Mucosa of rectum (tissue), 2 donors: ENCODE measurements at regions not wholly inside any gene's neighbourhood (a gene's known extent, or its start where the extent isn't known, plus 50 kb on each side); places are given as distances from the start of the nearest gene placed in this dataset.

Source experiments
- H3K27ac ChIP-seq, 2 donors: one replicate each; pipeline ENCODE4 v1.7.0; 2013; ENCODE audit warnings: inconsistent platforms in 2 of 2, low read depth in 2 of 2, low read length in 2 of 2
- H3K27me3 ChIP-seq, 2 donors: one replicate each; pipeline ENCODE4 v1.7.0; 2013; ENCODE audit warnings: low read length in 2 of 2; ENCODE audit not compliant: control insufficient read depth in 2 of 2, insufficient read depth in 2 of 2
- H3K36me3 ChIP-seq, 2 donors: one replicate each; pipeline ENCODE4 v1.7.0; 2013; ENCODE audit warnings: low read length in 2 of 2; ENCODE audit not compliant: control insufficient read depth in 2 of 2, insufficient read depth in 2 of 2
- H3K4me1 ChIP-seq, 2 donors: one replicate each; pipeline ENCODE4 v1.7.0; 2013; ENCODE audit warnings: low read length in 2 of 2, mild to moderate bottlenecking in 1 of 2; ENCODE audit not compliant: control insufficient read depth in 2 of 2, insufficient read depth in 2 of 2
- H3K4me3 ChIP-seq, 2 donors: one replicate each; pipeline ENCODE4 v1.7.0; 2013; ENCODE audit warnings: low read length in 2 of 2
- H3K9ac ChIP-seq, 2 donors: one replicate each; pipeline ENCODE4 v1.7.0; 2013; ENCODE audit warnings: low read length in 2 of 2, low read depth in 1 of 2, mild to moderate bottlenecking in 1 of 2
- H3K9me3 ChIP-seq, 2 donors: one replicate each; pipeline ENCODE4 v1.7.0; 2013; ENCODE audit warnings: low read length in 2 of 2; ENCODE audit not compliant: control insufficient read depth in 2 of 2
- donor health status: healthy.
- donor health status: Normal muscosa, but diverticular disease.

GRCh38 chr21:27648560-27648959 lies 681.7 kb upstream of the ADAMTS5 start:
- Histone ChIP-seq H3K4me3 (no peak overlapping the region), H3K4me1 (no peaks in the 10 kb centered on the region), H3K27ac (no peak overlapping the region), H3K36me3 (no peaks in the 10 kb centered on the region), H3K9ac (no peak overlapping the region), H3K9me3 (no peaks in the 10 kb centered on the region), H3K27me3 (no peaks in the 10 kb centered on the region)

- H3K4me3 ChIP-seq, result no peak overlapping the region
- H3K4me1 ChIP-seq, result no peaks in the 10 kb centered on the region
- no peak overlapping the region for H3K27ac ChIP-seq
- no peaks in the 10 kb centered on the region for H3K9me3 ChIP-seq
- no peak overlapping the region for H3K9ac ChIP-seq
- H3K27me3 ChIP-seq, result no peaks in the 10 kb centered on the region
- no peaks in the 10 kb centered on the region for H3K36me3 ChIP-seq
Measured at GRCh38 chr21:27647921-27648320, 681.0 kb upstream of the ADAMTS5 start.

GRCh38 chr21:27647401-27647800 lies 680.5 kb upstream of the ADAMTS5 start:
- Histone ChIP-seq H3K27ac (no peak overlapping the region), H3K4me3 (no peak overlapping the region), H3K9ac (no peak overlapping the region), H3K27me3 (no peaks in the 10 kb centered on the region), H3K36me3 (no peaks in the 10 kb centered on the region), H3K4me1 (no peaks in the 10 kb centered on the region), H3K9me3 (no peaks in the 10 kb centered on the region)

- Histone ChIP-seq H3K36me3 (no peaks in the 10 kb centered on the region), H3K27ac (no peak overlapping the region), H3K4me1 (no peaks in the 10 kb centered on the region), H3K4me3 (no peak overlapping the region), H3K9me3 (no peaks in the 10 kb centered on the region), H3K27me3 (no peaks in the 10 kb centered on the region), H3K9ac (no peak overlapping the region)
Measured at GRCh38 chr21:27646691-27647090, 679.8 kb upstream of the ADAMTS5 start.

GRCh38 chr21:27646056-27646455 lies 679.2 kb upstream of the ADAMTS5 start:
- no peaks in the 10 kb centered on the region for H3K4me1 ChIP-seq
- no peaks in the 10 kb centered on the region for H3K27me3 ChIP-seq
- H3K27ac ChIP-seq, result no peak overlapping the region
- no peaks in the 10 kb centered on the region for H3K36me3 ChIP-seq
- H3K4me3 ChIP-seq, result no peak overlapping the region
- H3K9me3 ChIP-seq, result no peaks in the 10 kb centered on the region
- H3K9ac ChIP-seq, result no peak overlapping the region

- no peak overlapping the region for H3K9ac ChIP-seq
- no peaks in the 10 kb centered on the region for H3K4me1 ChIP-seq
- no peak overlapping the region for H3K4me3 ChIP-seq
- no peaks in the 10 kb centered on the region for H3K9me3 ChIP-seq
- no peaks in the 10 kb centered on the region for H3K36me3 ChIP-seq
- H3K27me3 ChIP-seq, result no peaks in the 10 kb centered on the region
- no peak overlapping the region for H3K27ac ChIP-seq
Measured at GRCh38 chr21:27645285-27645684, 678.4 kb upstream of the ADAMTS5 start.

- H3K4me1 ChIP-seq, result no peaks in the 10 kb centered on the region
- H3K27me3 ChIP-seq, result no peaks in the 10 kb centered on the region
- H3K9ac ChIP-seq, result no peak overlapping the region
- H3K36me3 ChIP-seq, result no peaks in the 10 kb centered on the region
- H3K4me3 ChIP-seq, result no peak overlapping the region
- H3K27ac ChIP-seq, result no peak overlapping the region
- H3K9me3 ChIP-seq, result no peaks in the 10 kb centered on the region
Measured at GRCh38 chr21:27643326-27643725, 676.4 kb upstream of the ADAMTS5 start.

- H3K9me3 ChIP-seq, result no peaks in the 10 kb centered on the region
Measured at GRCh38 chr21:27639286-27639685, 672.4 kb upstream of the ADAMTS5 start.

GRCh38 chr21:27636656-27637055 lies 669.8 kb upstream of the ADAMTS5 start:
- no peak overlapping the region for H3K4me3 ChIP-seq
- H3K9ac ChIP-seq, result no peak overlapping the region
- H3K27ac ChIP-seq, result no peak overlapping the region
- H3K27me3 ChIP-seq, result no peaks in the 10 kb centered on the region
- H3K36me3 ChIP-seq, result no peaks in the 10 kb centered on the region
- H3K9me3 ChIP-seq, result no peaks in the 10 kb centered on the region
- H3K4me1 ChIP-seq, result no peaks in the 10 kb centered on the region

More at GRCh38 chr21:27639286-27639685, 672.4 kb upstream of the ADAMTS5 start:
- H3K27ac ChIP-seq, result no peak overlapping the region
- H3K4me1 ChIP-seq, result no peaks in the 10 kb centered on the region
- H3K36me3 ChIP-seq, result no peaks in the 10 kb centered on the region
- H3K4me3 ChIP-seq, result no peak overlapping the region
- no peaks in the 10 kb centered on the region for H3K27me3 ChIP-seq
- H3K9ac ChIP-seq, result no peak overlapping the region

- H3K36me3 ChIP-seq, result no peaks in the 10 kb centered on the region
- no peak overlapping the region for H3K27ac ChIP-seq
- H3K27me3 ChIP-seq, result no peaks in the 10 kb centered on the region
- H3K9ac ChIP-seq, result no peak overlapping the region
- H3K4me3 ChIP-seq, result no peak overlapping the region
- no peaks in the 10 kb centered on the region for H3K4me1 ChIP-seq
- H3K9me3 ChIP-seq, result no peaks in the 10 kb centered on the region
Measured at GRCh38 chr21:27633631-27634030, 666.7 kb upstream of the ADAMTS5 start.

GRCh38 chr21:27631471-27631870 lies 664.6 kb upstream of the ADAMTS5 start:
- Histone ChIP-seq H3K27ac (no peak overlapping the region), H3K27me3 (no peaks in the 10 kb centered on the region), H3K9me3 (no peaks in the 10 kb centered on the region), H3K4me1 (no peaks in the 10 kb centered on the region), H3K36me3 (no peaks in the 10 kb centered on the region), H3K4me3 (no peak overlapping the region), H3K9ac (no peak overlapping the region)
